ENCODE measurements at regions not wholly inside any gene's neighbourhood (a gene's known extent, or its start where the extent isn't known, plus 50 kb on each side); places are given as distances from the start of the nearest gene placed in this dataset.

- no peak for TF ChIP-seq ETV6 (conservative IDR thresholded peaks at IDR 0.05 in 1 of 2, IDR thresholded peaks at IDR 0.05 in 1 of 2; ENCODE audit: borderline replicate concordance in 1 of 2, low read depth in 1 of 2)
- TF ChIP-seq CTCF (IDR thresholded peaks at IDR 0.05 in 2 of 3, conservative IDR thresholded peaks at IDR 0.05 in 1 of 3; ENCODE audit: control insufficient read depth in 2 of 3, extremely low read depth in 1 of 3, insufficient read depth in 1 of 3, low read depth in 3 of 3, low read length in 3 of 3), result no peak
- TF ChIP-seq RCOR1 (conservative IDR thresholded peaks at IDR 0.05; ENCODE audit: low read depth, low read length), result no peak
- TF ChIP-seq BACH1 (IDR thresholded peaks at IDR 0.05; ENCODE audit: borderline replicate concordance), result no peak
- TF ChIP-seq POLR2A (IDR thresholded peaks at IDR 0.05; ENCODE audit: low read depth, low read length), result no peak
- no peak for TF ChIP-seq ATF3 (IDR thresholded peaks at IDR 0.05; ENCODE audit: borderline replicate concordance, extremely low read depth, low read depth, low read length)
- no peak for TF ChIP-seq ZNF384 (IDR thresholded peaks at IDR 0.05; ENCODE audit: borderline replicate concordance, low read depth, low read length)
- TF ChIP-seq CREB1 (IDR thresholded peaks at IDR 0.05; ENCODE audit: low read depth), result no peak
- no peak for TF ChIP-seq SMAD1 (IDR thresholded peaks at IDR 0.05; ENCODE audit: low read depth, partially characterized antibody)
These were observed 321.5 kb upstream of the POU3F4 start for GRCh38 chrX:83186632-83187031.

All from GM12878 (cell line).